Germinal center (tissue), 1 donor: ENCODE measurements at regions not wholly inside any gene's neighbourhood (a gene's known extent, or its start where the extent isn't known, plus 50 kb on each side); places are given as distances from the start of the nearest gene placed in this dataset.

Experiments used
- DNase-seq: peaks from one replicate; pipeline ENCODE4 v3.0.0; 2012; ENCODE audit warnings: mixed read lengths, low spot score

GRCh38 chr15:39313881-39314280 lies 267.0 kb upstream of the THBS1 start:
- DNase-seq = no peak

- DNase-seq = no peak
Measured at GRCh38 chr15:39315206-39315850, 265.6 kb upstream of the THBS1 start.

- DNase-seq = no peak
Measured at GRCh38 chr15:39317225-39317624, 263.7 kb upstream of the THBS1 start.

GRCh38 chr15:39318231-39318630 lies 262.6 kb upstream of the THBS1 start:
- DNase-seq = no peak

GRCh38 chr15:39320355-39320754 lies 260.5 kb upstream of the THBS1 start:
- DNase-seq = no peak

GRCh38 chr15:39320886-39321285 lies 260.0 kb upstream of the THBS1 start:
- no peak for DNase-seq

- DNase-seq = no peak
Measured at GRCh38 chr15:39321977-39322376, 258.9 kb upstream of the THBS1 start.

GRCh38 chr15:39323157-39323556 lies 257.7 kb upstream of the THBS1 start:
- no peak for DNase-seq

GRCh38 chr15:39323706-39324105 lies 257.2 kb upstream of the THBS1 start:
- no peak for DNase-seq

GRCh38 chr15:39326306-39326975 lies 254.4 kb upstream of the THBS1 start:
- DNase-seq = no peak

- DNase-seq = no peak
Measured at GRCh38 chr15:39327005-39327730, 253.7 kb upstream of the THBS1 start.

- no peak for DNase-seq
Measured at GRCh38 chr15:39330061-39330460, 250.8 kb upstream of the THBS1 start.

GRCh38 chr15:39331584-39331983 lies 249.3 kb upstream of the THBS1 start:
- DNase-seq = no peak

- no peak for DNase-seq
Measured at GRCh38 chr15:39332846-39333245, 248.0 kb upstream of the THBS1 start.

- DNase-seq = no peak
Measured at GRCh38 chr15:39333393-39333792, 247.5 kb upstream of the THBS1 start.

- no peak for DNase-seq
Measured at GRCh38 chr15:39333896-39334295, 247.0 kb upstream of the THBS1 start.

GRCh38 chr15:39336926-39337325 lies 244.0 kb upstream of the THBS1 start:
- DNase-seq = no peak

- no peak for DNase-seq
Measured at GRCh38 chr15:39338251-39338650, 242.6 kb upstream of the THBS1 start.

- no peak for DNase-seq
Measured at GRCh38 chr15:39340903-39341645, 239.8 kb upstream of the THBS1 start.

- no peak for DNase-seq
Measured at GRCh38 chr15:39344662-39345141, 236.2 kb upstream of the THBS1 start.

GRCh38 chr15:39345176-39345575 lies 235.7 kb upstream of the THBS1 start:
- DNase-seq = no peak

GRCh38 chr15:39347453-39347852 lies 233.4 kb upstream of the THBS1 start:
- DNase-seq = no peak
